Ishikawa (cell line): ENCODE measurements at regions not wholly inside any gene's neighbourhood (a gene's known extent, or its start where the extent isn't known, plus 50 kb on each side); places are given as distances from the start of the nearest gene placed in this dataset.
A peak's percentile ranks its signal among the peaks of the same experiment; 100 is the strongest.

ENCODE experiments used
- CEBPB ChIP-seq: IDR thresholded peaks from 2 replicates; pipeline ENCODE4 v1.6.1; 2012
- FOXM1 ChIP-seq: IDR thresholded peaks from 2 replicates; pipeline ENCODE4 v1.6.1; 2012; ENCODE audit warnings: low read depth, borderline replicate concordance
- YY1 ChIP-seq: IDR thresholded peaks from 2 replicates; pipeline ENCODE4 v1.6.1; 2012; ENCODE audit warnings: low read depth
- TF ChIP-seq, protein P1 (sequence below): IDR thresholded peaks from 2 replicates; pipeline ENCODE4 v1.6.1; 2012

DNA sequence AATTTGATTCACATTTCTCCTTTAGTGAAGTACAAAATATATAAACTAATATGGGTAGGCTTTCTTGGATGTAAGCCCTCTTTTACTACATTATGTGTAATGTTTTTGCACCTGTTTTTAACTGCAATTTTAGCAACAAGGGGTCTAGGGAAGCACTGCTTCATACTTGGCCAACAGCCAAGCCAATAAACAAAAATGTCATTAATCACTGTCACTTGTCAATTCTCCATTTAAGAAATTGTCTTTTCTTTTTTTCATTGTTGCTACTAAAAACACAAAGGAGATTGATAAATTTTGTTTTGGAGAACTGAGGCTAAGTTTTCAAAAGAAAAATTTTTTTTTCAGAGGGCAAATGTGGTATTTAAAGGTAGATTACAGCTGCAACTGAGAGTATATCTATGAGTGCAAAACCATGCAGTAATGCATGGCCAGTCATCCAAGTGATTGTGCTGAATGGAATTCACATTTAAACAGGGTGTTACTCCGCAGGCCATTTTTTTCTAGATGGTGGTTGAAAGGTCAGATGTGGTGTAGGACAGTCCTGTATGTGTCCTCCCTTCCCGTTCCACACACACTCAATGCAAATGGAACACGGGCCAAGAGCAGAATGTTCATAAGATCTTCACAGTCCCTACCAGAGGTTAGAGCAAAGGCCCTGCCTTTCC is 503.0 kb upstream of the LMO3 start:
- TF ChIP-seq CEBPB, result peak; percentile 12
- peak; percentile 74 for TF ChIP-seq FOXM1
- TF ChIP-seq, protein P1, sequence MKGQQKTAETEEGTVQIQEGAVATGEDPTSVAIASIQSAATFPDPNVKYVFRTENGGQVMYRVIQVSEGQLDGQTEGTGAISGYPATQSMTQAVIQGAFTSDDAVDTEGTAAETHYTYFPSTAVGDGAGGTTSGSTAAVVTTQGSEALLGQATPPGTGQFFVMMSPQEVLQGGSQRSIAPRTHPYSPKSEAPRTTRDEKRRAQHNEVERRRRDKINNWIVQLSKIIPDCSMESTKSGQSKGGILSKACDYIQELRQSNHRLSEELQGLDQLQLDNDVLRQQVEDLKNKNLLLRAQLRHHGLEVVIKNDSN, result 0 out of 2 replicates have a peak, but pooled peaks have one; percentile 6
- no peak for TF ChIP-seq YY1
